ENCODE measurements at regions not wholly inside any gene's neighbourhood (a gene's known extent, or its start where the extent isn't known, plus 50 kb on each side); places are given as distances from the start of the nearest gene placed in this dataset.

GRCh38 chr9:129496473-129497004 is 124.4 kb downstream of the C9orf50 start:
- DNase-seq (ENCODE audit: extremely low spot score): no peak
- CTCF ChIA-PET: interaction anchor here (1.3 to 1.5 kb wide), 3 partner anchors 113 to 365 kb away, joined by 3 to 4 read pairs (median 3); no protein-coding TSS in a partner anchor
- POLR2A ChIA-PET: no interaction called here
- TF ChIP-seq CTCF (IDR thresholded peaks at IDR 0.05; ENCODE audit: control extremely low read depth, extremely low read depth, low read depth, missing control alignments): no peak

GRCh38 chr9:129495620-129496472 is 125.1 kb downstream of the C9orf50 start:
- DNase-seq (ENCODE audit: extremely low spot score): peak; percentile 86
- no peak for TF ChIP-seq CTCF (IDR thresholded peaks at IDR 0.05; ENCODE audit: control extremely low read depth, extremely low read depth, low read depth, missing control alignments)
- CTCF ChIA-PET: interaction anchor here (1.4 to 1.5 kb wide), 3 partner anchors 13 to 322 kb away, joined by 3 to 5 read pairs (median 4); no protein-coding TSS in a partner anchor
- POLR2A ChIA-PET: no interaction called here

- POLR2A ChIA-PET: no interaction called here
Measured at GRCh38 chr9:129494113-129494789, 126.7 kb downstream of the C9orf50 start.

GRCh38 chr9:129493706-129494047 is 127.2 kb downstream of the C9orf50 start:
- TF ChIP-seq CTCF (IDR thresholded peaks at IDR 0.05; ENCODE audit: control extremely low read depth, extremely low read depth, low read depth, missing control alignments): no peak
- DNase-seq (ENCODE audit: extremely low spot score): no peak
- ChIA-PET POLR2A (no interaction called here), CTCF (interaction anchor here (1.5 kb wide), 1 partner anchor 13 kb away, joined by 3 read pairs; no protein-coding TSS in a partner anchor)

More at GRCh38 chr9:129494113-129494789, 126.7 kb downstream of the C9orf50 start:
- CTCF ChIA-PET: interaction anchor here (1.5 kb wide), 1 partner anchor 14 kb away, joined by 5 read pairs; no protein-coding TSS in a partner anchor
- TF ChIP-seq CTCF (IDR thresholded peaks at IDR 0.05; ENCODE audit: control extremely low read depth, extremely low read depth, low read depth, missing control alignments): no peak
- DNase-seq (ENCODE audit: extremely low spot score): no peak

- no peak for TF ChIP-seq CTCF (IDR thresholded peaks at IDR 0.05; ENCODE audit: control extremely low read depth, extremely low read depth, low read depth, missing control alignments)
- ChIA-PET POLR2A (no interaction called here), CTCF (interaction anchor here (0.8 to 1.5 kb wide), 3 partner anchors 13 to 351 kb away, joined by 3 to 5 read pairs (median 3); no protein-coding TSS in a partner anchor)
- DNase-seq (ENCODE audit: extremely low spot score): no peak
Measured at GRCh38 chr9:129493002-129493705, 127.7 kb downstream of the C9orf50 start.

GRCh38 chr9:129491487-129491855 is 129.4 kb downstream of the C9orf50 start:
- no peak for TF ChIP-seq CTCF (IDR thresholded peaks at IDR 0.05; ENCODE audit: control extremely low read depth, extremely low read depth, low read depth, missing control alignments)
- ChIA-PET POLR2A (no interaction called here), CTCF (no interaction called here)
- DNase-seq (ENCODE audit: extremely low spot score): no peak
